Transverse colon (tissue), 4 donors: ENCODE measurements at regions not wholly inside any gene's neighbourhood (a gene's known extent, or its start where the extent isn't known, plus 50 kb on each side); places are given as distances from the start of the nearest gene placed in this dataset.

Experiments
- DNase-seq: peaks from one replicate; pipeline ENCODE4 v3.0.0-alpha.2; 2019
- H3K27ac ChIP-seq, 4 donors: fragments of 200-600 bp; sonication (generic); 2 replicates each; pipeline ENCODE4 v1.5.1; 2016 to 2018; ENCODE audit warnings: inconsistent platforms in 4 of 4
- H3K27me3 ChIP-seq: fragments of 200-600 bp; sonication (generic); 2 replicates; pipeline ENCODE4 v1.5.1; 2017; ENCODE audit warnings: inconsistent platforms
- H3K36me3 ChIP-seq, 4 donors: fragments of 200-600 bp; sonication (generic); 2 replicates each; pipeline ENCODE4 v1.5.1; 2017 to 2019; ENCODE audit warnings: inconsistent platforms in 4 of 4
- H3K4me1 ChIP-seq, 4 donors: fragments of 200-600 bp; sonication (generic); 2 replicates each; pipeline ENCODE4 v1.5.1; 2017 to 2020; ENCODE audit warnings: inconsistent platforms in 4 of 4
- H3K4me3 ChIP-seq, 4 donors: fragments of 200-600 bp; sonication (generic); 1 replicate in 1 of 4; 2 replicates in 3 of 4; pipeline versions ENCODE4 v1.5.1 to v1.6.1; 2017 to 2019; ENCODE audit warnings: inconsistent platforms in 4 of 4
- H3K9me3 ChIP-seq, 2 donors: fragments of 200-600 bp; sonication (generic); 2 replicates each; pipeline ENCODE4 v1.5.1; 2017 to 2019; ENCODE audit warnings: inconsistent platforms in 2 of 2
- EP300 ChIP-seq: sonication (generic); formaldehyde crosslinking; IDR thresholded peaks from one replicate; pipeline ENCODE4 v1.6.1; 2017; ENCODE audit warnings: antibody characterized with exemption, low read depth
- POLR2A ChIP-seq: fragments of 450-650 bp; IDR thresholded peaks from one replicate; pipeline ENCODE4 v1.6.1; 2016; ENCODE audit warnings: antibody characterized with exemption, mild to moderate bottlenecking, moderate library complexity
- POLR2AphosphoS5 ChIP-seq, 3 donors: sonication (generic); formaldehyde crosslinking; IDR thresholded peaks; one replicate each; pipeline ENCODE4 v1.6.1; 2016; ENCODE audit warnings: antibody characterized with exemption in 3 of 3
- WGBS, 2 donors: methylation state at CpG; one replicate each; pipeline ENCODE4 v1.1.5; 2018; ENCODE audit warnings: low coverage in 1 of 2; 5-methylcytosine and 5-hydroxymethylcytosine counted together
- in situ Hi-C, 4 donors: fragments of 200-750 bp; cut with MboI; loops; one replicate each; pipeline versions ENCODE4 v1.15.0 to v1.15.1; 2017; ENCODE audit warnings: low sequenced_read_pairs in 3 of 4, low pct_ligation_motif_present in 1 of 4, low pct_unique_long_range_greater_than_20kb in 1 of 4
- intact Hi-C: fragments of 100-400 bp; cut with DNase I; formaldehyde crosslinking; loops from one replicate; pipeline ENCODE4 v1.15.1; 2023; ENCODE audit warnings: low total_unique reads
- small RNA-seq, 4 donors: library from RNA; depleted of rRNA; stranded (forward); fragments of <200 nt; gene quantifications; one replicate each; pipeline ENCODE3, GENCODE V24; 2016
- TF ChIP-seq, protein P1 (sequence below), 5 experiments: fragments of 200-600 bp in 3 of 5; fragments of 450-650 bp in 2 of 5; sonication (generic) in 3 of 5; IDR thresholded peaks; 1 replicate in 2 of 5; 2 replicates in 3 of 5; pipeline ENCODE4 v1.5.1; 2016 to 2017; ENCODE audit warnings: antibody characterized with exemption in 5 of 5, inconsistent platforms in 3 of 5, mild to moderate bottlenecking in 2 of 5, moderate library complexity in 1 of 5

DNA sequence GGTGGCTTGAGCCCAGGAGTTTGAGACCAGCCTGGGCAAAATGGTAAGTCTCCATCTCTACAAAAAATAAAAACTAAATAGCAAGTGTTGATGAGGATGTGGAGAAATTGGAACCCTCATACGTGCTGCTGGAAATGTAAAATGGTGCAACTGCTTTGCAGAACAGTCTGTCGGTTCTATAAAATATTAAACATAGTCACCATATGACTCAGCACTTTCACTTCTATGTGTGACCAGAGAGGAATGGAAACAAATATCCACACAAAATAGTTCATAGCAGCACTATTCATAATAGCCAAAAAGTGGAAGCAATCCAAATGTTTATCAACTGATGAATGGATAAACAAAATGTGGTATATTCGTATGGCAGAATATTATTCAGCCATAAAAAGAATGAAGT lies 60.8 kb upstream of the FMR1 start:
- TF ChIP-seq EP300 (no peak), POLR2A (no peak), POLR2AphosphoS5 (IDR thresholded peaks at IDR 0.05) (no peak)
- TF ChIP-seq, protein P1, sequence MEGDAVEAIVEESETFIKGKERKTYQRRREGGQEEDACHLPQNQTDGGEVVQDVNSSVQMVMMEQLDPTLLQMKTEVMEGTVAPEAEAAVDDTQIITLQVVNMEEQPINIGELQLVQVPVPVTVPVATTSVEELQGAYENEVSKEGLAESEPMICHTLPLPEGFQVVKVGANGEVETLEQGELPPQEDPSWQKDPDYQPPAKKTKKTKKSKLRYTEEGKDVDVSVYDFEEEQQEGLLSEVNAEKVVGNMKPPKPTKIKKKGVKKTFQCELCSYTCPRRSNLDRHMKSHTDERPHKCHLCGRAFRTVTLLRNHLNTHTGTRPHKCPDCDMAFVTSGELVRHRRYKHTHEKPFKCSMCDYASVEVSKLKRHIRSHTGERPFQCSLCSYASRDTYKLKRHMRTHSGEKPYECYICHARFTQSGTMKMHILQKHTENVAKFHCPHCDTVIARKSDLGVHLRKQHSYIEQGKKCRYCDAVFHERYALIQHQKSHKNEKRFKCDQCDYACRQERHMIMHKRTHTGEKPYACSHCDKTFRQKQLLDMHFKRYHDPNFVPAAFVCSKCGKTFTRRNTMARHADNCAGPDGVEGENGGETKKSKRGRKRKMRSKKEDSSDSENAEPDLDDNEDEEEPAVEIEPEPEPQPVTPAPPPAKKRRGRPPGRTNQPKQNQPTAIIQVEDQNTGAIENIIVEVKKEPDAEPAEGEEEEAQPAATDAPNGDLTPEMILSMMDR (IDR thresholded peaks at IDR 0.05), result no peak
- WGBS, 2 donors, result 61% methylated on average over 3 of the region's 3 CpGs; no CpG with 5 or more reads in 1 of the 2 donors
- DNase-seq, result no peak
- Histone ChIP-seq H3K36me3 (no peaks in the 10 kb centered on the region), H3K4me1 (no peaks in the 10 kb centered on the region), H3K27ac (no peak overlapping the region), H3K9me3 (no peaks in the 10 kb centered on the region), H3K27me3 (no peaks in the 10 kb centered on the region), H3K4me3 (no peak overlapping the region)
- in situ Hi-C loops (no loop called here), intact Hi-C loops (no loop called here)

DNA sequence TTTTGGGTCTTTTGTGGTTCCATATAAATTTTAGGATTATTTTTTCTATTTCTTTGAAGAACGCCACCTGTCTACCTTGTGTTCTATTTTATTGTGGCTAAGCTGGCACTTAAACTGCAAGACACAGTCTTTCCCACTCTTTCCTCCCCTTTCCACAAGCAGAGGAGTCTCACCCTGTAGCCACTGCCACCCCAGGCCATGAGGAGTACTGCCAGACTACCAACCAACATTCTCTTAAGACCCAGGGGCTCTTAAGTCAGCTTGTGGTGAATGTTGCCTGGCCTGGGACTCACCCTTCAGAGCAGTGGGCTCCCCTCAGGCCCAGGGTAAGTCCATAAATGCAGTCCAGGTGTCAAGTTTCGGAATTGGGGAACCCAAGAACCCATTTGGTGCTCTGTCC lies 58.0 kb upstream of the FMR1 start:
- TF ChIP-seq, protein P1 (IDR thresholded peaks at IDR 0.05), result no peak
- TF ChIP-seq EP300 (no peak), POLR2AphosphoS5 (IDR thresholded peaks at IDR 0.05) (no peak), POLR2A (no peak)
- WGBS, 2 donors, result 79 to 83% methylated on average over 1 to 2 of the region's 2 CpGs
- in situ Hi-C loops, result no loop called here
- Histone ChIP-seq H3K27ac (no peak overlapping the region), H3K4me1 (no peaks in the 10 kb centered on the region), H3K9me3 (no peaks in the 10 kb centered on the region), H3K4me3 (no peak overlapping the region), H3K27me3 (no peaks in the 10 kb centered on the region), H3K36me3 (no peaks in the 10 kb centered on the region)
- intact Hi-C loops, result no loop called here
- no peak for DNase-seq

DNA sequence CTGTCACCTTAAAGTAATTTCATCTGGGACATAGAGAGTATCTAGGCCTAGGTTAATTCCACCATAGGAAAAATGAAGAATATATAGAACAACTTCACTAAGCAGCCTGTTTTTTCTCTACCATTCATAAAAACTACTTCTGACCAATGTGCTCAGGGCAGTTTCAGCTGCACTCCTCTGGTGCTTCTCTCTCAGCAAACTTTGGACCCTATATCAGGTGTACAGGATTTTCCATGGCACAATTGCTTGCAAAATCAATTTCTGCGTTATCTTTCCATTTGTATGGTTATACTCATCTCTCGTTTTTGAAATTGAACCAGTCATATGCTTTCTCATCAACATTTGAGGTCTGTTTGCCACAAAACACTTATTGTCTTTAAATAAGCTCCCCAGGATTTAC lies 52.1 kb upstream of the FMR1 start:
- Histone ChIP-seq H3K4me1 (no peaks in the 10 kb centered on the region), H3K9me3 (no peaks in the 10 kb centered on the region), H3K4me3 (no peak overlapping the region), H3K27me3 (no peaks in the 10 kb centered on the region), H3K27ac (no peak overlapping the region), H3K36me3 (no peaks in the 10 kb centered on the region)
- intact Hi-C loops, result no loop called here
- in situ Hi-C loops, result no loop called here
- TF ChIP-seq POLR2AphosphoS5 (IDR thresholded peaks at IDR 0.05) (no peak), EP300 (no peak), POLR2A (no peak)
- TF ChIP-seq, protein P1 (IDR thresholded peaks at IDR 0.05), result no peak
- DNase-seq, result no peak
- 32% methylated on average over 2 of the region's 2 CpGs; no CpG with 5 or more reads in 1 of the 2 donors for WGBS, 2 donors

Small RNAs in the stretch of these regions (small RNA-seq; reads per million reads assigned to genes)
- gene AC016925.1, result 0 to 0.24 (median 0) reads per million in 4 donors
- 0 reads per million in 4 donors for gene AC016925.2
- gene AL009048.1, result 0 reads per million in 4 donors
- 0 reads per million in 4 donors for gene AL096861.1
- gene RNU6-382P, result 0 reads per million in 4 donors
